GM19455 (cell line): ENCODE measurements at regions not wholly inside any gene's neighbourhood (a gene's known extent, or its start where the extent isn't known, plus 50 kb on each side); places are given as distances from the start of the nearest gene placed in this dataset.
A peak's percentile ranks its signal among the peaks of the same experiment; 100 is the strongest.
"Not testable (repeated sequence)": the region's sequence is repeated elsewhere in the genome, so short reads cannot be mapped to it uniquely, and the experiment has no call there.

ENCODE experiments used
- ATAC-seq: cut with Tn5 transposase; IDR thresholded peaks from one replicate; pipeline ENCODE4 v1.9.1; 2021; ENCODE audit not compliant: unreplicated experiment

DNA sequence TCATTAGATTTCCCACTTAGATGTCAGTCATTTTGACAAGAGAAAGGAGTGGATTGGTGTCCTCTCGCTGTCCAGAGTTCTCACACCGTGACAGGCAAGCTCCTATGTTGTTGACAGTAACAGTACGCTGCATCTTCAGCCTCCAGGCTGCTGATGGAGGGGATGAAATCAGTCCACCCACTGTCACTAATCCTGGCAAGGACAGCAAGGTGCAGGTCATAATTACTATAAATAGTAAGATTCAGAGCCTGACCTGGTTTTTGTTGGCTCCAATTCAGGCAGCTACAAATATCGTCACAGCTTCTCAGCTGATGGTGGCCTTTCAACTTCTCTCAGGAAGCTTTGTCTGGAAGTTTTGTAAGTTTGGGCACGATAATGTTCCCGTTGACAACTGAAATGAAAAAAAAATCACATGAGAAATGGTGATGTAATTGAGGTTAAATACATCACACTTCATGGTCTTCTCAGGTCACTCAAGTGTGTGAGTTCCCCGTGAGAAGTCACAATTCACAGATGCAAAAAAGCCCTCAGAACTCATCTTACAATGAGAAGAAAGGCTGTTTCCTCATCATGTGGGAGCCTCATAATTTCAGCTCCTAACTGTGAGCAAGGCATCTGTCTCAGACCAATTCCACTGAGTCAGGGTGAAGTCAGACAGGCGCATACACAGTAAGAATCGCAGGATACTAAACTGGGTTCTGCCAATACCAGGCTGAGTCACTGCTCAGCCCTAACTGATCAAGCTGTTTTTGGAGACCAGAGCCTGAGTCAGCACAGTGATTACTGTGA, 516.9 kb downstream of the RPIA start:
- ATAC-seq, result not testable (repeated sequence)

GRCh38 chr2:89213151-89213550, 521.7 kb downstream of the RPIA start:
- ATAC-seq, result not testable (repeated sequence)

- ATAC-seq, result not testable (repeated sequence)
Measured at GRCh38 chr2:89213811-89214210, 522.3 kb downstream of the RPIA start.

DNA sequence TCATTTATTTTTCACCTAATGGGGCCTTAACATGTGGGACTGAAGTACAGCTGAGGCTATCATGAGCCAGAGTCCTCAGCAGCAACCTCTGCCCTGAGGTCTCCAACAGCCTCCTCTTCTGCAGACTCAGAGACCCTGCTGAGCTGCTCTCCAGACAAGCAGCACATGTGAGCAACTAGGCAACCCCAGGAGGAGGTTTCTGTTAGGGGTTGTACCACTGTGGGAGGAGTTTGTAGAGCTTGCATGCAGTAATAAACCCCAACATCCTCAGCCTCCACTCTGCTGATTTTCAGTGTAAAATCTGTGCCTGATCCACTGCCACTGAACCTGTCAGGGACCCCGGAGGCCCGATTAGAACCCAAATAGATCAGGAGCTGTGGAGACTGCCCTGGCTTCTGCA, 530.0 kb downstream of the RPIA start:
- not testable (repeated sequence) for ATAC-seq

GRCh38 chr2:89222063-89222732, 530.7 kb downstream of the RPIA start:
- not testable (repeated sequence) for ATAC-seq

- not testable (repeated sequence) for ATAC-seq
Measured at GRCh38 chr2:89224803-89225202, 533.3 kb downstream of the RPIA start.

GRCh38 chr2:89229979-89230378, 538.5 kb downstream of the RPIA start:
- not testable (repeated sequence) for ATAC-seq

- ATAC-seq, result not testable (repeated sequence)
Measured at GRCh38 chr2:89231241-89231640, 539.8 kb downstream of the RPIA start.

DNA sequence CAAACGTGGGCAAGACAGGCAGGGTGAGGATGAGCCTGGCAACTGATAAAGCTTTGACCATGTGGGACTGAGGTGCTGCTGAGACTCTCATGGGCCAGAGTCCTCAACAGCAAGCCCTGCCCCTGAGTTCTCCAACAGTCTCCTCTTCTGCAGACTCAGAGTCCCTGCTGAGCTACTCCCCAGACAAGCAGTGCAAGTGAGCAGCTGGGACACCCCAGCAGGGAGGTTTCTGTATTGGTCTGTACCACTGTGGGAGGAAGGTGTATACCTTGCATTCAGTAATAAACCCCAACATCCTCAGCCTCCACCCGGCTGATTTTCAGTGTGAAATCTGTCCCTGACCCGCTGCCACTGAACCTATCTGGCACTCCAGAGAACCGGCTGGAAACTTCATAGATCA, 542.5 kb downstream of the RPIA start:
- not testable (repeated sequence) for ATAC-seq

GRCh38 chr2:89234818-89235466, 543.5 kb downstream of the RPIA start:
- not testable (repeated sequence) for ATAC-seq

DNA sequence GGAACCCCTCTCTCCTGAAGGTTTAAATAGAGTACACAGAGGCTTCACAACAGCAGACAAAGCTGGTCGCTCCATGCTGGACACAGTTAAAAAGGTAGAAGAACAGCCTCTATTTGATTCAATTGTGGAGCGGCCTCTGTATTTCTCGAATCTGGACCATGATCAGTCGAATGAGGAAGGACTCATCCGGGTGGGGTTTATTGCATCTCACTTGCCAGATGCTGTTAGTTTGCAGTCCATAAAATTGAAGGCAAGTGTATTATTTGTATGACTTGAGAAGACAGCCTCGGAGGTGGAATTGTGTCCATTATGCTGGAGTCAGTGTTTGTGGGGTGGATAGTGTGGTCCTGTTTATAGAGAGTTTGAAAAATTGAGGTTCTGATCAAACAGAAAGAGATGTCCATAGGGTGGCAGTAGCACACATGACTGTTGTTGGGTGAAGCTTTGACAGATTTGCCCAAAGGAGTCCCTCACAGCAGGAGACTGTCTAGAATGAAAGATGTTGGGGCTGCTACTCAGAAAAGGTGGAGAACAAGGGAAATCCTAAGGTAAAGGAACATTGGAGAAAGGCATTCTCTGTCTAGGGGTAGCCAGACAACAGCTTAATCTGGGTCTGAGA, 545.5 kb downstream of the RPIA start:
- ATAC-seq, result not testable (repeated sequence)

- not testable (repeated sequence) for ATAC-seq
Measured at GRCh38 chr2:89237783-89238182, 546.3 kb downstream of the RPIA start.

- ATAC-seq, result peak; percentile 86
Measured at GRCh38 chr2:89243114-89243700, 551.7 kb downstream of the RPIA start.

DNA sequence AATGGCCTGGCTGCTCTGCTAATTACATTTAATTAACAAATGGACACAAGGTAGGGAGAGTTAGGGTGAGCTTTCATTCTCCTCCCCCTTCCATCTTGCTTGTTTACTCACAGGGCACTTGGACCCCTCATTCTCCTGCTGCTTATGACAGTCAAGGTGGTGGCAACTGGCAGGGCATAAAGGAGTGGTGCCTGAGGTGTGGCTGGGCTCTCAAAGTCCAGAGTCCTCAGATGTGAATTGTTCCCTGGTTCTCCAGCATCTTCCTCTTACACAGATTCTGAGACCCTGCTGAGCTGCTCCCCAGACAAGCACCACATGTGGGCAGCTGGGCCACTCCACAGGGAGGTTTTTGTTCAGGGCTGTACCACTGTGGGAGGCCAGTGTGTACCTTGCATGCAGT, 552.9 kb downstream of the RPIA start:
- not testable (repeated sequence) for ATAC-seq

DNA sequence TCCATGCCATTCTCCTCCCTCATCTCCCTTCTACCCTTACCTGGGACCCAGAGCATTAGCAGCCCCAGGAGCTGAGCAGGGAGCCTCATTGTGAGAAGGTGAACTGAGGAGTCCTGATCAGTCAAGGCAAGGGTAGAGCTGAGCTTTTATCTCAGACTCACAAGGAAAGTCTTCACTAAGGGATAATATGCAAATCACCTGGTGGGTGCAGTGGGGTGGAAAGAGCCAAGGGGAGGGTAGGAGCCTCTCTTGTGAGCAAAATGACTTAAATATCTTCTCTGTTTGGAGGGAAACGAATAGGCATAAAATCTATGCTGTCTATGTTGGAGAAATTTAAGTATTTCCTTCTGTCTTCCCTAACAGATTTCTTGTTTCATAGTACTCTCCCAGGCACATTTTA, 554.0 kb downstream of the RPIA start:
- ATAC-seq, result not testable (repeated sequence)

- not testable (repeated sequence) for ATAC-seq
Measured at GRCh38 chr2:89246027-89246426, 554.6 kb downstream of the RPIA start.

DNA sequence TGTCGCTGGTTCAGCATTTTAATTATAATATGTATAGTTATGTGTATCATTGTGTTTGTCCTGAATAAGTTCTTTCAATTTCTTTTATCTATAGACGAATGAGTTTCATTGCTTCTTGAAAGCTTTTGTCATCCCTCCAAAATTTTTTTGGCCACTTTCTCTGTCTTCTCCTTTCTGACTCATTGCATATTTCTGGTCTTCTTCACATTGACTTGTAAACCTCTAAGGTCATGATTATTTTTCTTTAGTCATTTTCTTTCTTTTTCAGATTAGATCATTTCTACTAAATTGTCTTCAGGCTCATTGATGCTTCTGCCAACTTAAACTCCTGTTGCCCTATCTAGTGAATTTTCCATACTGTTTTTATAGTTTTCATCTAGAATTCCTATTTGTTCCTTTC, 555.1 kb downstream of the RPIA start:
- ATAC-seq, result not testable (repeated sequence)

DNA sequence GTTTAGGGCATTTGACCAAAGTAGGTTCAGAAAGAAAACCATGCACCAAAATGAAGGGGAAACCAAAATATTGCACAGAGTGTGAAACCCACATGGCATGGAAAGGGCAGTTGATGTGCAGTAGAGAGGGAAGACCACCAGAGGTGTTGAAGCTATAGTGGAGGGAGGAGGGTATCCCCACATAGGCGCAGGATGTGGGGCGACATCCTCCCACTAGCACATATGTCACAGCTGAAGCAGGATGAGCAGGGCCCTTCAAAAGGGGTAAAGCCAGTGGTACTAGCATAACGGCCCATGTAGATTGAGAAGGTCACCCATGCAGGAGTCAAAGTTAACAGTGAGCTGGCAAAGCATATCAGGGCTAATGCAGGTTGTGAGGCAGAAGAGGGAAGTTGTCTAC, 563.5 kb downstream of the RPIA start:
- ATAC-seq, result not testable (repeated sequence)

DNA sequence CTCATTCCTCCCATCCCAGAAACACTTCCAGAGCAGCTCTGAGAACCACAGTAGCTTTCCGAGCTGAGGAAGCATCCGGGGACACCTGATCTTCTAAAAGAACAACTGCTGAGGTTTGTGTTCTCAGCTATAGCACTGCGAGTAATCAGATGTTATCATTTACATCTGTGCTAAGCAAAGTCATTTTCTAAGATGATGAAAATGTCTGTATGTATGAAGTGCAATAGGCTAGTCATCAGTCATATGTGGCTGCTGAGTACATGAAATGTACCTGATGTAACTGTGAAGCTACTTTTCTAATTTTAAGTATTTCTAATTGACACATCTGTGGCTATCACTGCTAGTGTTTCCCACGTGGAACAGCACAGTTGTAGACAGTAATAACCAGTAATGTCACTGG, 582.0 kb downstream of the RPIA start:
- not testable (repeated sequence) for ATAC-seq

DNA sequence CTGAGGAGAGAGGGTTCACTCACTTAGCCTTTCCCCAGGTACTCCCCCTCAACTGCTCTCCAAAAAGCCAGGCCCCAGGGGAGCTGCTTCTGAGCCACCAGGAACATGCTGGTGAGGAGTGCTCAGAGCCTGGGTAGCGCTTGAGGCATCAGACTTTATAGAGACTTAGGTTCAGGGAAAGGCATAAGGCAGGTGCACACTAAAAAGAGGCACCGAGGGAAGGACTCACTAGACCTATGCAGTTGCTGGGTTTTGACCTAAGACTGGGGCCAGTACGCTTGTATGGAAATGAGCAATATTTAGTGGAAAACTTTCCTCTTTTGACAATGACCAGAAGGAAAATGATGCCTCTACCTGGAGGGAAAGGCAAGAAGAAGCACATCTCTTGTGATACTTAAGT, 589.1 kb downstream of the RPIA start:
- ATAC-seq, result not testable (repeated sequence)
